Astrocyte of the cerebellum (primary cell): ENCODE measurements at regions not wholly inside any gene's neighbourhood (a gene's known extent, or its start where the extent isn't known, plus 50 kb on each side); places are given as distances from the start of the nearest gene placed in this dataset.

Experiments
- DNase-seq: peaks from one replicate; pipeline ENCODE4 v3.0.0-alpha.2; 2011; ENCODE audit warnings: low read depth
- H3K4me3 ChIP-seq: 2 replicates; pipeline ENCODE4 v1.5.1; 2011; ENCODE audit warnings: mild to moderate bottlenecking, low read depth, low read length, moderate library complexity
- CTCF ChIP-seq: IDR thresholded peaks from 2 replicates; pipeline ENCODE4 v1.5.1; 2012; ENCODE audit warnings: low read length, low read depth, moderate library complexity, mild to moderate bottlenecking; ENCODE audit errors: missing control alignments
- in situ Hi-C: cut with HindIII; loops from 2 replicates; pipeline ENCODE4 v1.10.0; 2017; ENCODE audit warnings: low sequenced_read_pairs

- no peak for DNase-seq
- in situ Hi-C loops: no loop called here
- TF ChIP-seq CTCF: no peak
- H3K4me3 ChIP-seq: no peak overlapping the region
Observed at GRCh38 chr2:236700703-236701102, 131.1 kb downstream of the ACKR3 start.

GRCh38 chr2:236702657-236703372 is 133.2 kb downstream of the ACKR3 start:
- no peak for TF ChIP-seq CTCF
- no peak for DNase-seq
- H3K4me3 ChIP-seq: no peak overlapping the region
- in situ Hi-C loops: no loop called here

GRCh38 chr2:236703373-236703709 is 133.7 kb downstream of the ACKR3 start:
- no peak overlapping the region for H3K4me3 ChIP-seq
- no peak for TF ChIP-seq CTCF
- in situ Hi-C loops: no loop called here
- no peak for DNase-seq

- DNase-seq: no peak
- in situ Hi-C loops: no loop called here
- no peak for TF ChIP-seq CTCF
Observed at GRCh38 chr2:236703906-236704305, 134.3 kb downstream of the ACKR3 start.

GRCh38 chr2:236704887-236705286 is 135.3 kb downstream of the ACKR3 start:
- in situ Hi-C loops: no loop called here
- no peak for TF ChIP-seq CTCF
- DNase-seq: no peak
- no peak overlapping the region for H3K4me3 ChIP-seq

More at GRCh38 chr2:236703906-236704305, 134.3 kb downstream of the ACKR3 start:
- no peak overlapping the region for H3K4me3 ChIP-seq

GRCh38 chr2:236705295-236706105 is 135.9 kb downstream of the ACKR3 start:
- TF ChIP-seq CTCF: no peak
- no peak overlapping the region for H3K4me3 ChIP-seq
- no peak for DNase-seq
- in situ Hi-C loops: no loop called here
